GM06990 (cell line): ENCODE measurements at regions not wholly inside any gene's neighbourhood (a gene's known extent, or its start where the extent isn't known, plus 50 kb on each side); places are given as distances from the start of the nearest gene placed in this dataset.

Experiments
- DNase-seq: peaks from one replicate; pipeline ENCODE4 v3.0.0-alpha.2; 2011; ENCODE audit not compliant: insufficient read length; ENCODE audit errors: extremely low read depth
- H3K27me3 ChIP-seq: replicated peaks from 2 replicates; pipeline ENCODE4 v1.6.0; 2011; ENCODE audit warnings: low read length; ENCODE audit not compliant: control insufficient read depth, insufficient read depth
- H3K36me3 ChIP-seq: 2 replicates; pipeline ENCODE4 v1.5.1; 2011; ENCODE audit warnings: low read length; ENCODE audit not compliant: control insufficient read depth, insufficient read depth
- H3K4me3 ChIP-seq: replicated peaks from 2 replicates; pipeline ENCODE4 v1.5.1; 2011; ENCODE audit warnings: low read depth, mild to moderate bottlenecking, control low read depth, low read length
- TF ChIP-seq, protein P1 (sequence below): IDR thresholded peaks from 2 replicates; pipeline ENCODE4 v1.5.1; 2011; ENCODE audit warnings: low read length, control low read depth, mild to moderate bottlenecking, inconsistent platforms; ENCODE audit not compliant: insufficient read depth, poor library complexity, severe bottlenecking

GRCh38 chr6:10202581-10202980 is 212.3 kb downstream of the TFAP2A start:
- no peak overlapping the region for H3K4me3 ChIP-seq
- H3K36me3 ChIP-seq: no peaks in the 10 kb centered on the region
- no peaks in the 10 kb centered on the region; the same call in 1 of the 2 replicates for H3K27me3 ChIP-seq
- DNase-seq: no peak
- TF ChIP-seq, protein P1, sequence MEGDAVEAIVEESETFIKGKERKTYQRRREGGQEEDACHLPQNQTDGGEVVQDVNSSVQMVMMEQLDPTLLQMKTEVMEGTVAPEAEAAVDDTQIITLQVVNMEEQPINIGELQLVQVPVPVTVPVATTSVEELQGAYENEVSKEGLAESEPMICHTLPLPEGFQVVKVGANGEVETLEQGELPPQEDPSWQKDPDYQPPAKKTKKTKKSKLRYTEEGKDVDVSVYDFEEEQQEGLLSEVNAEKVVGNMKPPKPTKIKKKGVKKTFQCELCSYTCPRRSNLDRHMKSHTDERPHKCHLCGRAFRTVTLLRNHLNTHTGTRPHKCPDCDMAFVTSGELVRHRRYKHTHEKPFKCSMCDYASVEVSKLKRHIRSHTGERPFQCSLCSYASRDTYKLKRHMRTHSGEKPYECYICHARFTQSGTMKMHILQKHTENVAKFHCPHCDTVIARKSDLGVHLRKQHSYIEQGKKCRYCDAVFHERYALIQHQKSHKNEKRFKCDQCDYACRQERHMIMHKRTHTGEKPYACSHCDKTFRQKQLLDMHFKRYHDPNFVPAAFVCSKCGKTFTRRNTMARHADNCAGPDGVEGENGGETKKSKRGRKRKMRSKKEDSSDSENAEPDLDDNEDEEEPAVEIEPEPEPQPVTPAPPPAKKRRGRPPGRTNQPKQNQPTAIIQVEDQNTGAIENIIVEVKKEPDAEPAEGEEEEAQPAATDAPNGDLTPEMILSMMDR: no peak

- Histone ChIP-seq H3K4me3 (no peak overlapping the region), H3K36me3 (no peaks in the 10 kb centered on the region), H3K27me3 (no peaks in the 10 kb centered on the region; the same call in 1 of the 2 replicates)
- TF ChIP-seq, protein P1: no peak
- DNase-seq: no peak
These were observed 213.0 kb downstream of the TFAP2A start for GRCh38 chr6:10201606-10202510.

DNA sequence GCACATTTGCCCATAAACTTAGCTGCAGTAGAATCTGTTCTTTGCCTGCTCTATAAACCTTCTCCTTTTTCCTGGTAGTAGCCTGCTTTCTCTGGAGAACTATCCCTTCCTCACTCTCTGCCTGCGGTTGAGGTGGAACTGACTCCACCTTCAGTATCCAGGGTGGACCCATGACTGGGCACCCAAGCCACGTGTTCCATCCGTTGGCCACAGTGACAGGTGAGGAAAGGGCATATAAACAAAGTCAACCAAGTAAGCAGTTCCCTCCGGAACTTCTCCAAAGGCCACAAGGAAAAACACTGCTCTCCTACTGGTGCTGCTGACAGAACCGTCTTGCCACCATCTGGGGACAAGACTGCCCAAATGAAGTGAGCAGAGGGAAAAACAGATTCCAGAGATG is 218.8 kb downstream of the TFAP2A start:
- no peaks in the 10 kb centered on the region for H3K27me3 ChIP-seq
- H3K4me3 ChIP-seq: no peak overlapping the region
- no peak for DNase-seq
- TF ChIP-seq, protein P1: no peak
- H3K36me3 ChIP-seq: no peaks in the 10 kb centered on the region

DNA sequence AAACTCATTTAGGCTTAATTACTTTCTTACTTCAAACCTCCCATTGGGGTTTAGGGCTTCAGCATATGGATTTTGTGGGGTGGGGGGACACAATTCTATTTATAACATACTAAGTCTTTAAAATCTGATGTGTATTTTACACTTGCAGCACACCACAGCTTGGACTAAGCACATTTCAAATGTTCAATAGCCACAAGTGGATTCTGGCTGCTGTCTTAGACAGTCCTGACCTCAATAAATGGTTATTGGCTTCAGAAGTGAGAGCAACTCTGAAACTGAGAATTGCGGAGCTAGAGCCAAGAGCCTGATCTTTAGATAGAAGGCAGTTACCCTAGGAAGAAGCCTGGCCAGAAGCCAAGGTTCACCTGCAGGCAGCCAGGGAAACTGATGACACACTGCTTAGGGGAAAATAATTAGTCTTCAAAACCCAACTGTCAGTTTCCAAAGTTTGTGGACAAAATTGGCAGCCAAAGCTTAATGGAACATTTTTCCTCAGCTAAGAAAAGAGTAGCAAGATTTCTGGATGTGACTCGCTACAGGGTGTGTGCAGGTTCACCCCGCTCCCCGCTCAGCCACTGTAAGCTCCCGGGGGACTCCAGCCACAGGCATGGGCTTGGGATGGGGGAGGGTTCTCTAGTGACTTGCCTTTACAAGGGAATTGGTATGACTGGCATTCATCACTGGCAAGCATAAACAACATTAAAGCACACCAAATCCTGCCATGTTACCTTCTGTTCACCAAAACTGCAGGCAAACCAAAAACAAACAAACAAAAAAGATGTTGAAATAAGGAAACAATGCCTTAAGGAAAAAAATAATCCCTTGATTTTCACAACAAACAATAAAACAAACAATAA is 219.8 kb downstream of the TFAP2A start:
- no peaks in the 10 kb centered on the region for H3K36me3 ChIP-seq
- no peak overlapping the region for H3K4me3 ChIP-seq
- TF ChIP-seq, protein P1: no peak
- H3K27me3 ChIP-seq: no peaks in the 10 kb centered on the region
- no peak for DNase-seq

DNA sequence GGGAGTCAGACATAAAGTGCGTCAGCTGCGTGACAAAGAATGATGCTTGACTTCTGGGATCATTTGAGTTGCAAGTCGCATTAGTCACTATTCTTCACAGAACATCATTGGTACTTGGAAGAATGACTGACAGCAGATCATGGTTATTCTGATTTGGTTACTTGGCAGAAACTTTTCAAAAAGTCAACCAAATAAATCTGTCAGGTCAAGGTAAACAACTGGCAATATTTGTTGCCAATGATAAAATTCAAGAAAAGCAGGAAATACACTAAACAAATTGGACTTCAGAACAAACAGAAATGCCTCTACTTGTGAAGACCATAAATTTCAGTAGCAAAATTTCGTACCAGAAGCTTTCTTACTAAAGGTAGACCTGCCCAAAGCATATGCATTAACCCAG is 221.6 kb downstream of the TFAP2A start:
- Histone ChIP-seq H3K27me3 (no peaks in the 10 kb centered on the region), H3K36me3 (no peaks in the 10 kb centered on the region), H3K4me3 (no peak overlapping the region)
- no peak for DNase-seq
- TF ChIP-seq, protein P1: no peak
